Memory B cell (primary cell): ENCODE measurements at regions not wholly inside any gene's neighbourhood (a gene's known extent, or its start where the extent isn't known, plus 50 kb on each side); places are given as distances from the start of the nearest gene placed in this dataset.

Source experiments
- ATAC-seq: fragments of 150-1000 bp; cut with Tn5 transposase; 2 replicates; pipeline ENCODE4 v1.10.0; 2021; ENCODE audit warnings: low read depth, mild to moderate bottlenecking, moderate library complexity
- DNase-seq, 2 donors: peaks; one replicate each; pipeline ENCODE4 v3.0.0; 2022; ENCODE audit warnings: low spot score in 2 of 2
- H3K27ac Mint-ChIP-seq: one replicate; pipeline ENCODE4 v1.8.0; 2022; ENCODE audit warnings: mild to moderate bottlenecking, moderate library complexity, mixed read lengths
- H3K27me3 Mint-ChIP-seq: one replicate; pipeline ENCODE4 v1.8.0; 2022; ENCODE audit warnings: mixed read lengths
- H3K36me3 Mint-ChIP-seq: one replicate; pipeline ENCODE4 v1.8.0; 2022; ENCODE audit warnings: mild to moderate bottlenecking, mixed read lengths
- H3K4me1 Mint-ChIP-seq: one replicate; pipeline ENCODE4 v1.8.0; 2022; ENCODE audit warnings: mixed read lengths
- H3K4me3 Mint-ChIP-seq: one replicate; pipeline ENCODE4 v1.8.0; 2022; ENCODE audit warnings: mild to moderate bottlenecking, moderate library complexity, mixed read lengths
- H3K9me3 Mint-ChIP-seq: one replicate; pipeline ENCODE4 v1.8.0; 2022; ENCODE audit warnings: mixed read lengths

DNA sequence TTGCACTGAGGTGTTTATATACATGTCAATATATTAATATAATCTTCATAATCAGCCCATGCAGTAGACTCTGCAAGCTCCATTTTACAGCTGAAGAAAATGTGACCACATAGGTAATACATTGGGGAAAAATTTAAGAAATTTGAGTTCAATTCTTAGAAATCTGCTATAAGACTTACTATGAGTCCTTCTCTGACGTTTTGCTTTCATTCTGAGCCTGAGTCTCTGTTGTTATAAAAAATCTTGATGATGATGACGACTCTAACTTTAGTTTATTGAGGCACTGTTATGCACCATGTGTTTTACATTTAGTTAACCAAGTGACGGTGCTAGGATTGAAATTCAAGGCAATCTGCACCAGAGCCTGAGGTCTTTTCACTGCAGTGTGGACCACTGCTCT, 370.3 kb upstream of the PPP1R2C start:
- Mint-ChIP-seq H3K4me1 (peaks cover 11% of the 10 kb centered on the region), H3K27me3 (no peaks in the 10 kb centered on the region), H3K9me3 (peaks cover 4% of the 10 kb centered on the region), H3K36me3 (peaks cover 2% of the 10 kb centered on the region), H3K27ac (no peak overlapping the region), H3K4me3 (no peak overlapping the region)
- no peak for DNase-seq
- ATAC-seq: no peak

DNA sequence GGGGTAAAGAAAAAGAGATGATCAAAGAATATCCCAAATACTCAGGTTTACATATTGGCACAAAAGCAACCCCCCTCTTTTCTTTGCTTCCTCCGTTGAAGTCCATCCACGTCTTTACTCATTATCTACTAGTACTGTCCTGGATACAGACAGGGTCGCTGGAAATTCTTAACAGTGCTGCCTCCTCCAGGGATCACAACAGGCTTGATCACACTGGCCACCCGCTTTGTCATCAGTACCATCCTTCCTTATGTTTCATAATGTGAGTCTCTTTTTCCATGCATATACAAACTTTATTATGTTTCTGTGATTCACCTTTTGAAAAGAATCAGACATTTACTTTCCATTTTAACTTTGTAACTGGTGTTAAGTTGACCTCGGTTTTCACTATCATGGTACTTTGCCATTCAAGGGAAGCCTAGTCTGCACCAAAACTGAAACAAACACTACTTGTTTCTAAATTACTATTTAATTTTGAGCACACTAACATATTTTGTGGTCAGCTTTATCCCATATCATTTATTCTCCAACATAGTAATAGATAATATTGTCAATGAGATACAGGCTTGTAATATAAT, 387.5 kb upstream of the PPP1R2C start:
- Mint-ChIP-seq H3K27me3 (no peaks in the 10 kb centered on the region), H3K36me3 (no peaks in the 10 kb centered on the region), H3K4me1 (no peaks in the 10 kb centered on the region), H3K9me3 (no peaks in the 10 kb centered on the region), H3K27ac (no peak overlapping the region), H3K4me3 (no peak overlapping the region)
- no peak for DNase-seq
- ATAC-seq: no peak

GRCh38 chrX:43166874-43167273, 388.9 kb upstream of the PPP1R2C start:
- DNase-seq (no peak), ATAC-seq (no peak)
- Mint-ChIP-seq H3K4me1 (no peaks in the 10 kb centered on the region), H3K9me3 (no peaks in the 10 kb centered on the region), H3K27ac (no peak overlapping the region), H3K4me3 (no peak overlapping the region), H3K36me3 (no peaks in the 10 kb centered on the region), H3K27me3 (no peaks in the 10 kb centered on the region)

DNA sequence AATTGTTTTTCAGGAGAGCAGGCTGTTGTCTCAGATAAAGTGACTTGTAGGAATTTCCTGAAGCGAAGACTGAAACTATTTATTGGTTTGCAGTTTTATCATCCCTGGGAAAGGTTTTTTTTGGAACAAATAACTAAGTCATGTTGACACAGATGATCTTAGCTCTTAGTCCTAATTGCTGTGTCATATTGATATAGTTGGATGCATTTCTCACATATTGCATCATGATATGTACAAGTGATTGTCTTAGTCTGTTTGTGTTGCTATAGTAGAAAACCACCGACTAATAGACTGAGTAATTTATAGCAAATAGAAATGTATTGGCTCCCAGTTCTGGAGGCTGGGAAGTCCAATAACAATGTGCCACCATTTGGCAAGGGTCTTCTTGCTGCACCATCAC, 397.5 kb upstream of the PPP1R2C start:
- H3K36me3 Mint-ChIP-seq: no peaks in the 10 kb centered on the region
- H3K27me3 Mint-ChIP-seq: no peaks in the 10 kb centered on the region
- ATAC-seq (no peak), DNase-seq (no peak)
- H3K4me3 Mint-ChIP-seq: no peak overlapping the region
- H3K9me3 Mint-ChIP-seq: peaks cover 5% of the 10 kb centered on the region
- peaks cover 3% of the 10 kb centered on the region for H3K4me1 Mint-ChIP-seq
- no peak overlapping the region for H3K27ac Mint-ChIP-seq

- no peak overlapping the region for H3K27ac Mint-ChIP-seq
- H3K4me3 Mint-ChIP-seq: no peak overlapping the region
- H3K27me3 Mint-ChIP-seq: no peaks in the 10 kb centered on the region
- peaks cover 6% of the 10 kb centered on the region for H3K4me1 Mint-ChIP-seq
- H3K9me3 Mint-ChIP-seq: peaks cover 5% of the 10 kb centered on the region
- no peaks in the 10 kb centered on the region for H3K36me3 Mint-ChIP-seq
- ATAC-seq (no peak), DNase-seq (no peak)
These were observed 398.7 kb upstream of the PPP1R2C start for GRCh38 chrX:43176686-43177085.

DNA sequence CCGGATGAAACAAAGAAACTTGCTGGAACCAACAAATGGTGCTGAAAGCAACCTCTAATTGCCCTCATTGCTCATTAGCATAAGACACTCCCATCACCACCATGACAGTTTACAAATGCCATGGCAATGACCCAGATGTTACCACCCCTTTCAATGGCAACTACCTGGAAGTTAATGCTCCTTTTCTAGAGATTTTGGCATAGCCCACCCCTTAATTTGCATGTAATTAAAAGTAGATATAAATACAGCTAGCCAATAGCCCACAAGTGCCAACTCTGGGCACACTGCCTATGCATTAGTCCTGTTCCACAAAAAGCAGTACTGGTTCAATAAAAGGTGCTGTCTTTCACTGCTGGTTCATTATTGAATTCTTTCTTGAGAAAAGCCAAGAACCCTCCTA, 410.3 kb upstream of the PPP1R2C start:
- H3K4me1 Mint-ChIP-seq: peaks cover 5% of the 10 kb centered on the region
- no peak overlapping the region for H3K4me3 Mint-ChIP-seq
- ATAC-seq (no peak), DNase-seq (no peak)
- H3K36me3 Mint-ChIP-seq: no peaks in the 10 kb centered on the region
- H3K27me3 Mint-ChIP-seq: no peaks in the 10 kb centered on the region
- no peaks in the 10 kb centered on the region for H3K9me3 Mint-ChIP-seq
- H3K27ac Mint-ChIP-seq: no peak overlapping the region

- H3K4me3 Mint-ChIP-seq: no peak overlapping the region
- no peak for DNase-seq
- no peaks in the 10 kb centered on the region for H3K27me3 Mint-ChIP-seq
- no peak overlapping the region for H3K27ac Mint-ChIP-seq
- H3K36me3 Mint-ChIP-seq: peaks cover 5% of the 10 kb centered on the region
- no peaks in the 10 kb centered on the region for H3K4me1 Mint-ChIP-seq
- H3K9me3 Mint-ChIP-seq: peaks cover 8% of the 10 kb centered on the region
- ATAC-seq: no peak
These were observed 433.6 kb upstream of the PPP1R2C start for GRCh38 chrX:43211570-43211969.

- Mint-ChIP-seq H3K4me3 (no peak overlapping the region), H3K36me3 (peaks cover 2% of the 10 kb centered on the region), H3K9me3 (peaks cover 3% of the 10 kb centered on the region), H3K27me3 (no peaks in the 10 kb centered on the region), H3K4me1 (peaks cover 4% of the 10 kb centered on the region), H3K27ac (no peak overlapping the region)
- no peak for DNase-seq
- ATAC-seq: no peak
These were observed 437.9 kb upstream of the MAOA start for GRCh38 chrX:43218198-43218597.

DNA sequence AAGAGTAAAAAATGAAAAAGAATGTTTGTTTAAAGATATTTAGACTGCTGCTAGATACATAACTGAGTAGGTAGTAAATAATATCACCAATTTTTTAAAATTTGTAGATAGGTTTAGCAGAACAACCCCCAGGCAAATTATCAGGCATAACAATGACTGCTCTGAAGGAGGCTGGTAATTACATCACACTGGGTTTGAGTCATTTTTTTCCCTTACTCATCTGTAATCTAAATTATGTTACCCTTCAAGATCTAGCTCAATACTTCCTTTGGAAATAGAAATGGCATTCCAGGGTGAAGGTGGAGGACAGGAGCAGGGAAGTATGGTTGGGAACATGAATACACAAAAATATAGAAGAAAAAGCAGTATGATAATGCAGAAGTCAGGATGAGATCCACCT, 431.6 kb upstream of the MAOA start:
- H3K27ac Mint-ChIP-seq: no peak overlapping the region
- no peaks in the 10 kb centered on the region for H3K27me3 Mint-ChIP-seq
- H3K9me3 Mint-ChIP-seq: no peaks in the 10 kb centered on the region
- DNase-seq (no peak), ATAC-seq (no peak)
- peaks cover 2% of the 10 kb centered on the region for H3K36me3 Mint-ChIP-seq
- H3K4me1 Mint-ChIP-seq: peaks cover 4% of the 10 kb centered on the region
- no peak overlapping the region for H3K4me3 Mint-ChIP-seq

- H3K9me3 Mint-ChIP-seq: no peaks in the 10 kb centered on the region
- no peak for ATAC-seq
- H3K27ac Mint-ChIP-seq: no peak overlapping the region
- no peaks in the 10 kb centered on the region for H3K36me3 Mint-ChIP-seq
- H3K27me3 Mint-ChIP-seq: no peaks in the 10 kb centered on the region
- H3K4me3 Mint-ChIP-seq: no peak overlapping the region
- peaks cover 4% of the 10 kb centered on the region for H3K4me1 Mint-ChIP-seq
- no peak for DNase-seq
These were observed 430.3 kb upstream of the MAOA start for GRCh38 chrX:43225626-43226328.

GRCh38 chrX:43238461-43238945, 417.6 kb upstream of the MAOA start:
- no peaks in the 10 kb centered on the region for H3K27me3 Mint-ChIP-seq
- ATAC-seq: no peak
- no peak overlapping the region for H3K4me3 Mint-ChIP-seq

GRCh38 chrX:43239356-43239755, 416.7 kb upstream of the MAOA start:
- no peak overlapping the region for H3K27ac Mint-ChIP-seq
- H3K4me3 Mint-ChIP-seq: no peak overlapping the region
- no peaks in the 10 kb centered on the region for H3K27me3 Mint-ChIP-seq
- ATAC-seq (no peak), DNase-seq (no peak)
- no peaks in the 10 kb centered on the region for H3K9me3 Mint-ChIP-seq
- no peaks in the 10 kb centered on the region for H3K36me3 Mint-ChIP-seq
- H3K4me1 Mint-ChIP-seq: peaks cover 3% of the 10 kb centered on the region

More at GRCh38 chrX:43238461-43238945, 417.6 kb upstream of the MAOA start:
- H3K4me1 Mint-ChIP-seq: peaks cover 3% of the 10 kb centered on the region
- no peak overlapping the region for H3K27ac Mint-ChIP-seq
- no peak for DNase-seq
- H3K9me3 Mint-ChIP-seq: no peaks in the 10 kb centered on the region
- H3K36me3 Mint-ChIP-seq: no peaks in the 10 kb centered on the region

GRCh38 chrX:43255596-43255995, 400.5 kb upstream of the MAOA start:
- Mint-ChIP-seq H3K9me3 (peaks cover 8% of the 10 kb centered on the region), H3K27me3 (no peaks in the 10 kb centered on the region), H3K27ac (no peak overlapping the region), H3K36me3 (peaks cover 7% of the 10 kb centered on the region), H3K4me3 (no peak overlapping the region), H3K4me1 (peaks cover 4% of the 10 kb centered on the region)
- no peak for DNase-seq
- ATAC-seq: no peak

DNA sequence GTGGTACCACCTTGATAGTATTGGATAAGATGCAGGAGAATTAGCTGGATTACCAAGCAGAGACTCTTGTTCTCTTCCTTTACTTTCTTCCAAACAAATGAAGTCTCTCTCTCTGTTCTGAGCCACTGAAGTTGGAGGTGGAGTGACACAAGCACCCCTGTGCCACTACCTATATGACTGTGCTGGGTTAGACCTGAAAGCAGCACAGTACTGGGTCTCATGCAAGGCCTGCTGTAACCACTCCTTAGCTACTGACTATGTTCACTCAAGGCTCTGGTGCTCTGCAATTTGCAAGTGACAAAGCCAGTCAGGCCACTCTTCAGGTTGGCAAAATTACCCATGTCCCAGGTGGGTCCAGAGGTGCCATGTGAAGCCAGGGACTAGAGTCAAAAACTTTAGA, 389.6 kb upstream of the MAOA start:
- ATAC-seq (no peak), DNase-seq (no peak)

DNA sequence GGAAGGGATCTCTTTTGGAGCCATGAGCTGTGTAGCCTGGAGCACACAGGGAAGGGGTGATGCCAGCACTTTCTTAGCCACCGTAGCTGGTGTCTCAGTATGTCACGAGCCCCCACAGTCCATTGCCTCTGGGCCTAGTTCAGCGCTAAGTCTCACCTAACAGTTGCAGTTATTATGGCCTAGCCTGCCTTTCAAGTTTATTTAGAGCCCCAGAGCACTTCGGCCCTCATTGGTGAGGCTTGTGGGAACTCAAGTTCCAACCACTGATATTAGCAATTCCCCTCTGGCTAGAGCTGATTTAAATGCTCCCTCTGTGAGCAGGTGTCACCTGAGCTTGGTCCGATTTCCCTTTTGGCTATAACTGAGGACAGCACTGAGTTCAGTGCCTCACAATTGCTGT, 388.4 kb upstream of the MAOA start:
- H3K36me3 Mint-ChIP-seq: no peaks in the 10 kb centered on the region
- peaks cover 2% of the 10 kb centered on the region for H3K4me1 Mint-ChIP-seq
- peaks cover 5% of the 10 kb centered on the region for H3K9me3 Mint-ChIP-seq
- H3K4me3 Mint-ChIP-seq: no peak overlapping the region
- no peak for DNase-seq
- no peak for ATAC-seq
- H3K27ac Mint-ChIP-seq: no peak overlapping the region
- no peaks in the 10 kb centered on the region for H3K27me3 Mint-ChIP-seq

More for the DNA sequence above, 389.6 kb upstream of the MAOA start:
- peaks cover 7% of the 10 kb centered on the region for H3K9me3 Mint-ChIP-seq
- H3K27ac Mint-ChIP-seq: no peak overlapping the region
- peaks cover 2% of the 10 kb centered on the region for H3K4me1 Mint-ChIP-seq
- no peaks in the 10 kb centered on the region for H3K36me3 Mint-ChIP-seq
- no peak overlapping the region for H3K4me3 Mint-ChIP-seq
- no peaks in the 10 kb centered on the region for H3K27me3 Mint-ChIP-seq
